DOHH2 (cell line): ENCODE measurements at regions not wholly inside any gene's neighbourhood (a gene's known extent, or its start where the extent isn't known, plus 50 kb on each side); places are given as distances from the start of the nearest gene placed in this dataset.

Experiments
- H3F3A ChIP-seq: fragments of 200-600 bp; sonication (generic), shearing (Covaris generic); 2 replicates; pipeline ENCODE4 v1.6.0; 2016; ENCODE audit warnings: antibody characterized with exemption, mild to moderate bottlenecking; ENCODE audit not compliant: control insufficient read depth, insufficient read depth
- H3K27ac ChIP-seq: fragments of 200-600 bp; sonication (generic); 2 replicates; pipeline ENCODE4 v1.5.1; 2014; ENCODE audit warnings: low read depth, mild to moderate bottlenecking, low read length, moderate library complexity
- H3K27me3 ChIP-seq: fragments of 200-600 bp; sonication (generic); 2 replicates; pipeline ENCODE4 v1.6.1; 2014; ENCODE audit warnings: mild to moderate bottlenecking, low read length, mixed read lengths; ENCODE audit not compliant: control insufficient read depth
- H3K36me3 ChIP-seq: fragments of 200-600 bp; sonication (generic); 2 replicates; pipeline ENCODE4 v1.6.1; 2014; ENCODE audit warnings: mild to moderate bottlenecking, low read length, moderate library complexity, mixed read lengths; ENCODE audit not compliant: control insufficient read depth
- H3K4me1 ChIP-seq: fragments of 200-600 bp; sonication (generic); 2 replicates; pipeline ENCODE4 v1.6.1; 2014; ENCODE audit warnings: mild to moderate bottlenecking, low read length, mixed read lengths; ENCODE audit not compliant: control insufficient read depth
- H3K4me2 ChIP-seq: fragments of 200-600 bp; sonication (generic); 2 replicates; pipeline ENCODE4 v1.6.0; 2014; ENCODE audit warnings: mild to moderate bottlenecking, low read length, moderate library complexity
- H3K4me3 ChIP-seq: fragments of 200-600 bp; sonication (generic); 2 replicates; pipeline ENCODE4 v1.5.1; 2014; ENCODE audit warnings: mild to moderate bottlenecking, low read length, mixed read lengths
- H3K79me2 ChIP-seq: fragments of 200-600 bp; sonication (generic); 2 replicates; pipeline ENCODE4 v1.6.1; 2014; ENCODE audit warnings: mild to moderate bottlenecking, low read length, mixed read lengths; ENCODE audit not compliant: control insufficient read depth
- H3K9me2 ChIP-seq: fragments of 200-600 bp; sonication (generic); replicated peaks from 2 replicates; pipeline ENCODE4 v1.6.1; 2014; ENCODE audit warnings: mild to moderate bottlenecking, low read length, mixed read lengths; ENCODE audit not compliant: control insufficient read depth
- H3K9me3 ChIP-seq: fragments of 200-600 bp; sonication (generic); 2 replicates; pipeline ENCODE4 v1.6.1; 2014; ENCODE audit warnings: antibody characterized with exemption, low read length, mixed read lengths; ENCODE audit not compliant: control insufficient read depth, insufficient read depth
- H4K20me1 ChIP-seq: fragments of 200-600 bp; sonication (generic); 2 replicates; pipeline ENCODE4 v1.6.0; 2014; ENCODE audit warnings: low read depth, mild to moderate bottlenecking, antibody characterized with exemption, low read length, moderate library complexity; ENCODE audit not compliant: control insufficient read depth, insufficient read depth
- CTCF ChIP-seq: fragments of 200-600 bp; sonication (generic); IDR thresholded peaks from one replicate; pipeline ENCODE4 v1.5.1; 2014; ENCODE audit warnings: antibody characterized with exemption, mild to moderate bottlenecking, low read depth, low read length; ENCODE audit not compliant: poor library complexity, severe bottlenecking
- EZH2phosphoT487 ChIP-seq: fragments of 200-600 bp; sonication (generic); IDR thresholded peaks from 2 replicates; pipeline ENCODE4 v1.6.1; 2017; ENCODE audit warnings: borderline replicate concordance, mild to moderate bottlenecking, antibody characterized with exemption, low read length, moderate library complexity, mixed read lengths

- Histone ChIP-seq H3K4me3 (no peak overlapping the region), H3K27ac (no peak overlapping the region), H3K27me3 (no peaks in the 10 kb centered on the region), H3K4me2 (no peak overlapping the region), H3K36me3 (no peaks in the 10 kb centered on the region), H3K9me3 (no peaks in the 10 kb centered on the region), H3K79me2 (no peaks in the 10 kb centered on the region), H3F3A (no peaks in the 10 kb centered on the region), H4K20me1 (no peaks in the 10 kb centered on the region), H3K4me1 (no peaks in the 10 kb centered on the region), H3K9me2 (no peaks in the 10 kb centered on the region)
- TF ChIP-seq EZH2phosphoT487, result no peak
- no peak for TF ChIP-seq CTCF
Observed at GRCh38 chr20:11117808-11118528, 444.2 kb upstream of the JAG1 start.

- no peaks in the 10 kb centered on the region for H3K4me1 ChIP-seq
- no peak overlapping the region for H3K4me2 ChIP-seq
- H3K9me3 ChIP-seq, result no peaks in the 10 kb centered on the region
- H4K20me1 ChIP-seq, result no peaks in the 10 kb centered on the region
- no peaks in the 10 kb centered on the region for H3K79me2 ChIP-seq
- no peak overlapping the region for H3K27ac ChIP-seq
- H3K27me3 ChIP-seq, result no peaks in the 10 kb centered on the region
- no peaks in the 10 kb centered on the region for H3K9me2 ChIP-seq
- TF ChIP-seq EZH2phosphoT487 (no peak), CTCF (no peak)
- no peak overlapping the region for H3K4me3 ChIP-seq
- no peaks in the 10 kb centered on the region for H3K36me3 ChIP-seq
- no peaks in the 10 kb centered on the region for H3F3A ChIP-seq
Observed at GRCh38 chr20:11118802-11119380, 445.1 kb upstream of the JAG1 start.

DNA sequence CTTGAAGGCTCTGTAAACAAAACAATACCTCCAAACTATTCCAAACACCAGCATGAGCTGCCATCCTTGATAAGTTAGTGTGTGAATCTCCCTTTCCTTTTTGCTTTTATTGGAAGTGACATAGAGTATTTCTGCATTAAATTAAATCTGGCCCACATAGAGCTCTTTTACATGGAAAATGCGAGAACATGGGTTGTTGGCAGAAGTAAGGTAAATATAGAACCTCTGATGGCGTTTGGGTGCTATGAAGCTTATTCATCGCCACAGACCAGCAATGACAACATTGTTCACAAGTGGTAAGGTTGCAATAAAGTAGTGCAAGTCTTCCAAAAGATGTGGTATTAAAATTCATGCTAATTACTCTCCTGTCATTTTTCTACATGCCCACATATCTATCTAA is 445.8 kb upstream of the JAG1 start:
- TF ChIP-seq EZH2phosphoT487 (no peak), CTCF (no peak)
- no peaks in the 10 kb centered on the region for H3K36me3 ChIP-seq
- H3F3A ChIP-seq, result no peaks in the 10 kb centered on the region
- no peaks in the 10 kb centered on the region for H3K27me3 ChIP-seq
- no peaks in the 10 kb centered on the region for H4K20me1 ChIP-seq
- no peak overlapping the region for H3K27ac ChIP-seq
- no peak overlapping the region for H3K4me3 ChIP-seq
- no peak overlapping the region for H3K4me2 ChIP-seq
- no peaks in the 10 kb centered on the region for H3K9me2 ChIP-seq
- H3K4me1 ChIP-seq, result no peaks in the 10 kb centered on the region
- H3K9me3 ChIP-seq, result no peaks in the 10 kb centered on the region
- no peaks in the 10 kb centered on the region for H3K79me2 ChIP-seq
